Activated naive CD4-positive, alpha-beta T cell treated with anti-CD3 and anti-CD28 coated beads for 36 hours (primary cell): ENCODE measurements at regions not wholly inside any gene's neighbourhood (a gene's known extent, or its start where the extent isn't known, plus 50 kb on each side); places are given as distances from the start of the nearest gene placed in this dataset.

Experiments
- CTCF ChIA-PET: fragments of 350-600 bp; sonication (Branson Sonifier 250); formaldehyde crosslinking; loops from one replicate; lab custom pipeline; 2021; ENCODE audit warnings: antibody characterized with exemption; lab: Charles Lee
- DNase-seq: peaks from one replicate; pipeline ENCODE4 v3.0.0-alpha.2; 2020
- H3K27ac Mint-ChIP-seq: one replicate; pipeline ENCODE4 v1.8.0; 2021; ENCODE audit warnings: mild to moderate bottlenecking, mixed read lengths
- H3K27me3 Mint-ChIP-seq: one replicate; pipeline ENCODE4 v1.8.0; 2021; ENCODE audit warnings: low read depth, mixed read lengths
- H3K36me3 Mint-ChIP-seq: one replicate; pipeline ENCODE4 v1.8.0; 2021; ENCODE audit warnings: low read depth, mixed read lengths
- H3K4me1 Mint-ChIP-seq: one replicate; pipeline ENCODE4 v1.8.0; 2021; ENCODE audit warnings: low read depth, mixed read lengths
- H3K4me3 Mint-ChIP-seq: one replicate; pipeline ENCODE4 v1.8.0; 2021; ENCODE audit warnings: mild to moderate bottlenecking, moderate library complexity, mixed read lengths
- H3K9me3 Mint-ChIP-seq: one replicate; pipeline ENCODE4 v1.8.0; 2021; ENCODE audit warnings: mixed read lengths
- intact Hi-C: fragments of 100-400 bp; cut with micrococcal nuclease; formaldehyde crosslinking; loops from one replicate; pipeline ENCODE4 v1.15.1; 2023

DNA sequence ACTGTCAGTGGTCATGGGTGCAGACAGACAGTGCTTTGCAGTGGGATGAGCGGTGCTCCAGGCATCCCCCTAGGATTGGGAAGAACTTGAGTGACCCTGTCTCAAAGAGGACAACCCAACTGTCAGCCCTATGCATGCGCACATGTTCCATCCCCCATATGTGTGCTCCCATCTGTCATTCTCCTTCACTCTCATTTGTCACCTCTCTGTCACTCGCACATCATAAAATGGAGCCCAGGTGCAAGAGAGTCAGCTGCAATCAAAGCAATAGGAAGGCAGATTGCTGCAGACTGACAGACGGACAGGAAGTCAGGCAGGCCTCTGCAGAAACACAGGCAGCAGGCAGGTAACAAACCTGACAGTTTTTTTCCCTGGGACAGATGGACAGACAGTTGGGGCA, 101.8 kb upstream of the CCL1 start:
- intact Hi-C loops: no loop called here
- Mint-ChIP-seq H3K4me3 (no peak overlapping the region), H3K36me3 (no peaks in the 10 kb centered on the region), H3K4me1 (no peaks in the 10 kb centered on the region), H3K9me3 (no peaks in the 10 kb centered on the region), H3K27me3 (peaks cover 18% of the 10 kb centered on the region), H3K27ac (no peak overlapping the region)
- no peak for DNase-seq
- CTCF ChIA-PET: no interaction called here

DNA sequence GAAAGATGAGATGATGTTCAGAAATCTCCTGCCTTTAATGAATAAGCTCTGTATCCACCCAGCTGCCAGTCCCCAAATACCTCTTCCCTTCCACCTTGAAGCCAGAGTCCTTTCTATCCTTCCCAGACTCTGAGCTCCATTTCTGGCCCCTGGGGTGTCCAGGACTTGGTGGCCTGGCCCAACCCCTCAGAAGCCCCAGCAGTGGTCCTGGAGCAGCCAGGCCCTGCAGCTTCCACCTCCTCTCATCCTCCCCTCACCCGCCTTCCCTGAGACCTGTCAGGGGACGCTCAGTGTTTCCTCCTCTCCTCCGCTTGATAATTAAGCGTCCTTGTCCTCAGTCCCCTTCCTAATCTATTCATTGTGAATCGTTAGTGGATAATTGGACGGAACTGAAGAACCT, 95.2 kb upstream of the CCL1 start:
- Mint-ChIP-seq H3K27me3 (peaks cover 35% of the 10 kb centered on the region), H3K36me3 (no peaks in the 10 kb centered on the region), H3K27ac (no peak overlapping the region), H3K4me1 (no peaks in the 10 kb centered on the region), H3K9me3 (no peaks in the 10 kb centered on the region), H3K4me3 (no peak overlapping the region)
- no peak for DNase-seq
- CTCF ChIA-PET: no interaction called here
- intact Hi-C loops: no loop called here

DNA sequence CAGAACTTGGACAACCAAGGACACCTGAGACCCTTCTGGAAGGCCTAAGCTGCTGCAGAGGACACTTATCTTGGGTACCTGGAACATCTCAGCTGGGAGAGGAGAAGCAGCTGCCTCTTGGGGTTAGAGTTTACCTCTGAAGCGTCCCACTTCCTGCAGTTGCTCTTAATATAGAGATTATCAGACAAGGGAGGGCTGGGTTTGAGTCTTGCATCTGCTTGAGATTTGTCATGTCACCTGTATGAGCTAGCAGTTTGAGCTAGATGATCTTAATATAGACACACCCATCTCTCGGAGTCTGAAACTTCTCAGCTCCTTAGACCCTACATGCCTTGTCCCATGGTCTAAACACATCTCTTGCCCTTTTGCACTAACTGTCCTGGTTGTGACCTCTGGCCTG, 93.1 kb upstream of the CCL1 start:
- CTCF ChIA-PET: no interaction called here
- Mint-ChIP-seq H3K36me3 (no peaks in the 10 kb centered on the region), H3K4me1 (no peaks in the 10 kb centered on the region), H3K27ac (no peak overlapping the region), H3K9me3 (no peaks in the 10 kb centered on the region), H3K4me3 (no peak overlapping the region), H3K27me3 (peaks cover 45% of the 10 kb centered on the region)
- intact Hi-C loops: no loop called here
- no peak for DNase-seq

DNA sequence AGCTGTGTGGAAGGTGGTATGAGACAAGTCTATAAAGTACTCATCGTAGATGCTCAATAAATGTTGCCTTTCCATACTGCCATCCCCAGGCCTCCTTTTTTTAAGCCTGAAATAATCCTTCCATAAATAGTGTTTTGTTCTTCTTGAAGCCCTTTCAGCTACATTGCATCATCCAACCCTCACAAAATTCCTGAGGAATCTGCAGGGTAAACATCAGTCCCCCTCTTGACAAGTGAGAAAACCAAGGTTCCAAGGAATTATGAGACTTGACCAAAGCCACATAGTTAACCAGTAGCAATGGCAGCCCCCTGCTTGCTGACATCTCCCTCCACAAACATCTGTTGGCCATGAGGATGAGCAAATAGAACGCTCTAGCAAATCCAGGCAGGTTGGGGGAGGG, 89.7 kb upstream of the CCL1 start:
- H3K36me3 Mint-ChIP-seq: no peaks in the 10 kb centered on the region
- CTCF ChIA-PET: interaction anchor here (0.8 kb wide), 1 partner anchor 42 kb away, joined by 3 read pairs; no protein-coding TSS in a partner anchor

DNA sequence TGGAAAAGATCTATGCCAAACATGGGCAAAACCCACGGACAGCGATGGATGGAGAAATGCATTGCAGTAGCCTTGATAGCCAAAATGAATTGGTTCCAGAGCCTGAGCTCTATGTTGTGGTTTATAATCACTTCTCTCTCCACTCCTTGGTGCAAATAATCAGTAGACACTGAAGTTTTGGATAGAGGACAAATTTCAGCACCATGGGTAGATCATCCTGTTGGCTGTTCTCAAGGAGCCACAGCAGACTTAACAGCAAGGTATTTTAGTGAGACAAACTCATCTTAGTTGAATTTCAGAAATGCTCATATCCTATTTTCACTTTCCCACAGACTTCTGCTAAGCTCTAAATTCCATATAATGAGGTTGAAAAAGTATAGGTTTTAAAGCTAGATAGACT, 88.3 kb upstream of the CCL1 start:
- Mint-ChIP-seq H3K27me3 (peaks cover 26% of the 10 kb centered on the region), H3K36me3 (no peaks in the 10 kb centered on the region), H3K27ac (no peak overlapping the region), H3K4me1 (no peaks in the 10 kb centered on the region), H3K9me3 (no peaks in the 10 kb centered on the region), H3K4me3 (no peak overlapping the region)
- intact Hi-C loops: no loop called here
- no peak for DNase-seq
- CTCF ChIA-PET: no interaction called here

More for the DNA sequence above, 89.7 kb upstream of the CCL1 start:
- DNase-seq: no peak
- no peaks in the 10 kb centered on the region for H3K4me1 Mint-ChIP-seq
- no peak overlapping the region for H3K4me3 Mint-ChIP-seq
- H3K27me3 Mint-ChIP-seq: peaks cover 34% of the 10 kb centered on the region
- no peak overlapping the region for H3K27ac Mint-ChIP-seq
- H3K9me3 Mint-ChIP-seq: no peaks in the 10 kb centered on the region
- intact Hi-C loops: no loop called here

DNA sequence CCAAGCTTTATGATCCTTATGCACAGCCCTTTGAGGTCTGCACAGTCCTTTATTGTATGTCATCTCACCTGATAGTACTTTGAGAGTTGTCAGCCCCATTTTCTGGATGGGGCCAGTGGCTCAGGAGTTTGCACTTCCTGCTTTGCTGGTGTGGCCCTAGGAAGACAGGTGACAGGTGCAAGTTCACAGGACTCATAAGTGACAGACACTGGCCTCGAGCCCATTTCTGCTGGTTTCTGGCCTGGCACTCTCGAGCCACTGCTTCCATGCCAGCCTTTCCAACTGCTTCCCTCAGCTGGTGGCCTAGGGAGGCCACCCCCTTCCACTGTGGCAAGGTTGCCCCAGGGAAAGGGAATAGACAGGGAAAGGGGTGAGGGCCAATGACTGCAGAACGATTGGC, 84.4 kb upstream of the CCL1 start:
- CTCF ChIA-PET: no interaction called here
- Mint-ChIP-seq H3K27me3 (peaks cover 12% of the 10 kb centered on the region), H3K36me3 (no peaks in the 10 kb centered on the region), H3K4me1 (no peaks in the 10 kb centered on the region), H3K27ac (no peak overlapping the region), H3K9me3 (no peaks in the 10 kb centered on the region), H3K4me3 (no peak overlapping the region)
- DNase-seq: no peak
- intact Hi-C loops: no loop called here

DNA sequence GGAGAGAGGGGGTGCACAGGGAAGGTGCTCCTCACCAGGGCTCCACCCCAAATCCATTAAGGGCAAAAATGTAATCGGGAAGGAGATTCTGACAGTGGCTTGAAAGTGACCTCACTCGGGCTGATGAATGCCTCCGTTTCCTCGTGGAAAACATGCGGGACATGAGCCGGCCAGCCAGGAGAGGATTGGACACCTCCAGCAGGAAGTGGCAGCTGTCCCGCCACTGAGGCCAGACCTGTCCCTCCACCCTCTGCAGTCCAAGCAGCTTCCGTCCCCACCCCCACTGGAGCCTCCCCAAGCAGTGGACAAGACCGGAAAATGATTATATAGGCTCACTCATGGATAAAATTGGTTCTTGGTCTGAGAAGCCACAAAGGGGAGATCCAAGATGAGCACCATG, 82.1 kb upstream of the CCL1 start:
- peaks cover 9% of the 10 kb centered on the region for H3K27me3 Mint-ChIP-seq

DNA sequence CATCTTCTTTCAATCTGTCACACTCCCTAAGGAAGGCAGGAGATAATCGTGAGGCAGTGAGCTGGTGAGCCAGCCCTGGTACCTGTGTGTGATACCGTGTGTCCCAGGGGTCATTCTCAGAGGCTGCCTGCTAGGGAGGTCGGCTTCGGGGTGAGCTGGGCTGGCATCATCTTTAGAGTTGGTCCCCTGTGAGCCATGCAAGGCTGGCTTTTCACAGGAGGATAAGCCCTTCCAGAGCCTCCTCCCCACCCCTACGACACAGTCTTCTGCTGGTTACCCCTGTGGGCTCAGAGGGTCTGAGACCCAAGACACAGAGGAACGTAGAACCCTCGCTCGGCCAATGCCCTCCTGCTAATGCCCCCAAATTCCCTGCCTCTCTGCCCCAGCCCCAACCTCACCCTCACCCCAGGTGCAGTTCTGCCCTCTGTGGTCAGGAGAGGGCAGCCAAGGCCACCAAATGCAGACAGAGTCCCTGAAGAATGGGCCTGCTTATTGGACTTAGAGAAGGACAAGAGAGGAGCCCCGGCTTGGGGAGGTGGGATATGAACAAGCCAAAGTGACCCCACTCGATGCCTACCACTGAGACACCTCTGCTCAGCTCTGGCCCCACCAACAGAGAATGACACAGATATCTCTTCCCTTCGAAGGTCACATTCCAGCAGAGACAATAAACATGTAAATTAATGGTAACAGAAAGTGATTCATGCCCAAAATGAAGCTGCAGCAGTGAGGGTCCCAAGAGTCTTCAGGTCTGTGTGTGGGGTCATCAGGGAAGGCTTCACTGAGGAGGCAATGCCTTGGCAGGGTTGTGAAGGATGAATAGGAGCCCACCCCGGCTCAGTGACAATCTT, 80.8 kb upstream of the CCL1 start:
- intact Hi-C loops: no loop called here
- peak; percentile 13 for DNase-seq
- H3K27me3 Mint-ChIP-seq: peaks cover 9% of the 10 kb centered on the region

More for the DNA sequence above, 82.1 kb upstream of the CCL1 start:
- H3K4me1 Mint-ChIP-seq: no peaks in the 10 kb centered on the region
- no peaks in the 10 kb centered on the region for H3K36me3 Mint-ChIP-seq
- no peak overlapping the region for H3K4me3 Mint-ChIP-seq
- intact Hi-C loops: no loop called here
- DNase-seq: no peak
- H3K9me3 Mint-ChIP-seq: no peaks in the 10 kb centered on the region
- CTCF ChIA-PET: interaction anchor here (0.7 to 0.9 kb wide), 2 partner anchors 22 to 25 kb away, joined by 3 to 4 read pairs; no protein-coding TSS in a partner anchor
- H3K27ac Mint-ChIP-seq: no peak overlapping the region

DNA sequence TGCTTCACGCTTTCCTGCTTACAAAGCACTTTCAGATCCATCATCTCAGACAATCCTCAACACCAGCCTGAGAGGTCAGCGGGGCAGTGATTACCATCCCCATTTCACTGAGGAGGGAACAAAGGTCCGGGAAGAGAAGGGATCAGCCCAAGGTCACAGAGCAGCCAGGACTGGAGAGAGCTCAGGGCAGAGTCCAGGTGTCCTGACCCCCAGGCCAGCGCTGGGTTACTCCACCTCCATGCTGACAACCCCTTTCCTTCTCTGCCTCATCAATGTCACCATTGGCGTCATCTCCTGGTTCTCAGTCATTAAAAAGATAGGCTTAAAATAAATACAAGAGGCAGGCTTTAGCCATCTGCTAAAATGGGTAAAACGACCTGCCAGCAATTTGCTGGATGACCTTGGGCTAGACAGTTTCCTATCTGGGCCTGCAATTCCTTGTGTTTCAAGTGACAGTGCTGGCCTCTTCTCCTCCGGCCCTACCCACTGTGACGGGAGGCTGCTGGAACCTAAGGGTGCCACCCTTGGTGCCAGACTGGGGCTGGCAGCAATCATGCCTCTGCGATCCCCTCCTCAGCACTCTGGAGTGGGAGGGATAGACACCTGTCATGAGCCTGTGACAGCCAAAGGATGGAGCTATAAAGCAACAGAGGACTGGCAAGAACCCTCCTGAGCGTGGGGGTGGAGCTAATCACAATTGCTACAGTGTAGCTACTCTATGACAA, 79.5 kb upstream of the CCL1 start:
- intact Hi-C loops: no loop called here
- no peak for DNase-seq
- Mint-ChIP-seq H3K27me3 (peaks cover 9% of the 10 kb centered on the region), H3K27ac (no peak overlapping the region), H3K4me3 (no peak overlapping the region), H3K36me3 (no peaks in the 10 kb centered on the region), H3K4me1 (no peaks in the 10 kb centered on the region), H3K9me3 (no peaks in the 10 kb centered on the region)
- CTCF ChIA-PET: interaction anchor here (0.6 kb wide), 1 partner anchor 144 kb away, joined by 4 read pairs; no protein-coding TSS in a partner anchor

More for the DNA sequence above, 80.8 kb upstream of the CCL1 start:
- Mint-ChIP-seq H3K4me3 (no peak overlapping the region), H3K27ac (no peak overlapping the region), H3K9me3 (no peaks in the 10 kb centered on the region), H3K36me3 (no peaks in the 10 kb centered on the region), H3K4me1 (no peaks in the 10 kb centered on the region)
- CTCF ChIA-PET: interaction anchor here (0.7 to 1.0 kb wide), 2 partner anchors 243 to 462 kb away, joined by 3 read pairs; no protein-coding TSS in a partner anchor

DNA sequence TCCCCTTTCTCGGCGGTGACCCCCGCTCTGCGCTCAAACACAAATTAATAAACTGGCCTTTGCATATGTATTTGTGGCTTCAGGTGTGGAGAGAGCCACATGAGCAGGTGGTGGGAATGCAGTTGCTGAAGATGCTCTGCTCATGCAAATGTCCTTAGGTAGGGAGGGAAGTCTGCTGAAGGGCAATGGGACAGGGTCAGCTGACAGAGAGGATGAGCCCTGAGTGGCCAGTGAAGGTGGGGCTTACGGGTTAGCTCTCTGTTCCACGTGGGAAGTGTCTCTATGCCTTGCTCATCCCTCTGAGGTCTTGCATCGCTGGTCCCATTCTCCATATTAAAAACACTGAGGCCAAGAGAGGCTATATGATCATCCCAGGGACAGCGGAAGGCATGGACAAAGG, 74.2 kb upstream of the CCL1 start:
- no peak overlapping the region for H3K27ac Mint-ChIP-seq
- CTCF ChIA-PET: no interaction called here
- no peaks in the 10 kb centered on the region for H3K36me3 Mint-ChIP-seq
- H3K4me1 Mint-ChIP-seq: no peaks in the 10 kb centered on the region
- H3K9me3 Mint-ChIP-seq: no peaks in the 10 kb centered on the region
- H3K27me3 Mint-ChIP-seq: peaks cover 6% of the 10 kb centered on the region
- intact Hi-C loops: no loop called here
- no peak overlapping the region for H3K4me3 Mint-ChIP-seq
- no peak for DNase-seq

DNA sequence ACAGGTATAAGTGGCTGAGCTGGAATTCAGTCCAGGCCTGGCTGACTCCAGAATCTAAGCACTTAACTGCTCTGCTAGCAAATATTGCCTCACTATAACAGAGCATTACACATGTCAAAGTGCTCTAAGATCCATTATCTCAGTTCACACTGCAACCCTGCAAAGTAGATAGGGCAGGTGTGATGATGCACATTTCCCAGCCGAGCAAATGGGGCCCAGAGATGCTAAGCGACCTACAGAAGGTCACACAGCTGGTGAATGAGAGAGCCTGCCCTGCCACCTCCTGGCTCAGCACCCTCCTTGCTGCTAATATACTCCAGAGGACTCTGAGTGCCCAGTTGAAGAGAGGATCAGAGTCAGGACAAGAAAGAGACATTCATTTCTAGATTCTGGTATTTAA, 73.6 kb upstream of the CCL1 start:
- no peak for DNase-seq
- Mint-ChIP-seq H3K27me3 (peaks cover 6% of the 10 kb centered on the region), H3K4me1 (no peaks in the 10 kb centered on the region), H3K9me3 (no peaks in the 10 kb centered on the region), H3K36me3 (no peaks in the 10 kb centered on the region), H3K4me3 (no peak overlapping the region), H3K27ac (no peak overlapping the region)
- intact Hi-C loops: no loop called here
- CTCF ChIA-PET: no interaction called here

DNA sequence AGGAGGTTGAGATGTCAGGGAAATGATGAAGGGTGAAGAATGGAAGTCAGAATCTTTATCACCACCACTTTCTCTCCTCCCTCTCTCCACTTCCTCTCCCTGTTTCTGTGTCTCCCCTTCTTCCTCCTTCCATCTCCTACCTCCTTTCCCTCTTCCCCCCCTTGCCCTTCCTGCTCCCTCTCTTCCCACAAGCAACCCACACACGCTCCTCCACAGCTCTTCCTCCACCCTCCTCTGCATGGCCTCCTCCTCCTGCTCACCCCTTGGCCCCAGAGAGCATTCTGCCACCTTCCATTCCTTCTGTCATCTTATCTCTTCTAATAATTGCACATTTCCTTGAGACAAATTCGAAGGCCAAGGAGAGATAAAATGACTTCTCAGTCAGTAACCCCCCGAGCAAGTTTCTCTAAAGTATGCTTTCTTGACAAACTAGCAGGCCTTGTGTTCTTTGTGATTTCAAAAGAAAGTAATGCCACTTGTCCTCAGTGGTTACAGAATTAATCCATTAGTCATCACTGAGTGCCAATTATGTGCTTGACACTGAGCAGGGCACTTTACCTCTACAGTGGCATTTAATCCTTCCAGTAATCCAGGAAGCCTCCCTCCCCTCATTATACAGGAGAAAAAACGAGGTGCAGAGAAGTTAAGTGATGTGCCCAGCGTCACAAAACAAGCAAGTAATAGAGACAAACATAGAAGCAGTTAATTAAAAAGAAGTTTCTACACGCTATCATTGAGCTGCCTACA, 72.3 kb upstream of the CCL1 start:
- no peak overlapping the region for H3K4me3 Mint-ChIP-seq
- intact Hi-C loops: no loop called here
- CTCF ChIA-PET: no interaction called here
- no peak overlapping the region for H3K27ac Mint-ChIP-seq
- DNase-seq: no peak
- no peaks in the 10 kb centered on the region for H3K36me3 Mint-ChIP-seq
- no peaks in the 10 kb centered on the region for H3K4me1 Mint-ChIP-seq
- H3K9me3 Mint-ChIP-seq: no peaks in the 10 kb centered on the region
- peaks cover 2% of the 10 kb centered on the region for H3K27me3 Mint-ChIP-seq
